GM18498 (cell line): ENCODE measurements at regions not wholly inside any gene's neighbourhood (a gene's known extent, or its start where the extent isn't known, plus 50 kb on each side); places are given as distances from the start of the nearest gene placed in this dataset.

Experiments used
- ATAC-seq: cut with Tn5 transposase; IDR thresholded peaks from one replicate; pipeline ENCODE4 v1.9.1; 2021; ENCODE audit warnings: mild to moderate bottlenecking, moderate library complexity; ENCODE audit not compliant: unreplicated experiment

DNA sequence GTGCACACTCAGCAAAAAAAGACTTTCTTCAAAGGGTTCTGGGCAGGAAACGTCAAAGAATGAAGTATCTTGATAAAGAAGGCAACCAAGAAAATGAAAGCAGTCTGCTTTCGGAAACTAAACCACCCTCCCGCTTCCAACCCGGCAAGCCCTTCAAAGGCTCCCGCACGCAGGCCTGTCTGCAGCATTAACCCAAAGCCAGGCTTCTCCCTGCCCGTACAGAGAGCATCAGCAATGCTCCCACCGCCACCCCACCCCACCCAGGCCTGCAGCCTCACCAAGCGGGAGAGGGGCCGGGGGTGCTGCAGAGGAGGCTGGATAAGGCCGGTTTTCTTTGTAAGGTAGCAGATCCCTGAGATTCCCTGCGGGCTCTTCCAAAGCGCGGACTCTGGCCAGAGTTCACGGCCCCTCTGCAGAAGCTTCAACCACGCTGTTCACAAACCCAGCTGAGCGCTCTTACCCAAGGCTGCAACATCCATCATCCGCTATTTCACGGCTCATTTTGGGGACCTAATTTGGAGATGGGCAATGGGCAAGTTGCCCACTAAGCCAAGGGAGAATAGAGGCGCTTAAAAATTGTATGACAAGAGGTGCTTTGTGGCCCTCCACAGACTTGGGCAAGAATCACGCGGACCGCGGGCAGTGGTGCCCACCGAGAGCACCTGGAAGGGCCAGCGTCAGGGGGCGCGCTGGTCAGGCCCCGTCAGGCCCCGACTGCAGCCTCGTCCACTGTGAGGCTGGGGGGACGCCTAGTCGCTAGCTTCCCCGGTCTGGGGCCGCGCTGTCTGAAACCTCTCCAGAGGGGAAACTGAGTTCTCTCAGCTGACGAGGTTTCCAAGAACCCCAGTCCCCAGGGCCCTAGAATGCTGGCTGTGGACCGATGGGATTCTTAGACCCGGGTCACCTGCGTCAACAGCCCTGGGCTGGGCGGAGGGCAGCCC lies 225.4 kb upstream of the ID2 start:
- ATAC-seq, result peak; percentile 69

DNA sequence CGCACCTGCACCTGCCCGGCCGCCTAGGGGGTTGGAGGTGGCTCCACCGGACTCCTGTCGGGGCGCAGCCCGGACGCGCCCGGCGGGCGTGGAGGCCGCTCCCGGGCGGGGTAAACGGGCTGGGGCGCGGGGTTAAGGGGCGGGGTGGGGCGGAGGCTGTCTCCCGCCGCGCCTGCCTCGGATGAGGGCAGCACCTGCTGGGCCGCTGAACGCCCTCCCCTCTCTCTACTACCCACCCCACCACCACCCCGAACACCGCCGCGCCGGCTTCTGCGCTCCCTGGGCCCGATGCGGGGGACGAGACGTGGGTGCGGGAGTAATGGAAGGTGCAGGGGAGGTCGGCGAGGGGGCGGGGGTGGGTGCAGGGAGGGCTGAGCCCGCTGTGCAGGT lies 224.8 kb upstream of the ID2 start:
- no peak for ATAC-seq

DNA sequence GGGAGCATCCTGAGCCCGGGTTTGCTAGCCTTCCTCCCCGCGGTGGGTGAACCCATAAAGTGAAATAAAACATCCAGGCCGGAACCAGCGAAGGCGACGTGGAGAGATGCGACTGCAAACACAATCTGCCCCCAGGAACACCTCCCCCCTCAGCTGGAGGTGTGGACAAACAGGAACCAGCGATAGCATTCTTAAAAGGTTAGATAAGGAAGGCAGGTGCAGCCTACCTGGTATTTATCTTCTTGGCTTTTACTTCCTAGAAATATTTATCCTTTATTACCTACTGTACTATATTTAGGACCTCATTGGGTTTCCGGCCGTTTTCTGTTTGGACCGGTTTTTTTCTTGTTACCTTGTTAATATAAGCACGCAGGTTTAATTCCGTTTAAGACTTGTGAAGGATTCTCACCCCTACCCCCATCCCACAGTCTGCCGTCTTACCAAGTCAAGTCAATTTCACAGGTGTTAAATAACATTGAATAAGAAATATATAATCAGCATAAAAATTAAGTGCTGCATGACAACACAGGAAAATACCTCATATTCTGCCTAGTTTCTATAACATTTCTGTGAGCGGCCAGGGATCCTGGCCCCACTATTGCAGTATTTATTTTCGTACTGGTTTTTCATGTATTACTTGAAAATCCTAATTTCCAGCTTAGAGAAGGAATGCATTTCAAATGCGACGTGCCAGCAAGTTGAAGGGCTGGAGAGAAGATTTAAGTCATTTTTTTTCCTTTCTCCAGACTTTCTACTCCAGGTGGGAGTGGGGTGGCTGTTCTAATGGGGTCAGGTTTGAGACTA lies 224.0 kb upstream of the ID2 start:
- no peak for ATAC-seq

DNA sequence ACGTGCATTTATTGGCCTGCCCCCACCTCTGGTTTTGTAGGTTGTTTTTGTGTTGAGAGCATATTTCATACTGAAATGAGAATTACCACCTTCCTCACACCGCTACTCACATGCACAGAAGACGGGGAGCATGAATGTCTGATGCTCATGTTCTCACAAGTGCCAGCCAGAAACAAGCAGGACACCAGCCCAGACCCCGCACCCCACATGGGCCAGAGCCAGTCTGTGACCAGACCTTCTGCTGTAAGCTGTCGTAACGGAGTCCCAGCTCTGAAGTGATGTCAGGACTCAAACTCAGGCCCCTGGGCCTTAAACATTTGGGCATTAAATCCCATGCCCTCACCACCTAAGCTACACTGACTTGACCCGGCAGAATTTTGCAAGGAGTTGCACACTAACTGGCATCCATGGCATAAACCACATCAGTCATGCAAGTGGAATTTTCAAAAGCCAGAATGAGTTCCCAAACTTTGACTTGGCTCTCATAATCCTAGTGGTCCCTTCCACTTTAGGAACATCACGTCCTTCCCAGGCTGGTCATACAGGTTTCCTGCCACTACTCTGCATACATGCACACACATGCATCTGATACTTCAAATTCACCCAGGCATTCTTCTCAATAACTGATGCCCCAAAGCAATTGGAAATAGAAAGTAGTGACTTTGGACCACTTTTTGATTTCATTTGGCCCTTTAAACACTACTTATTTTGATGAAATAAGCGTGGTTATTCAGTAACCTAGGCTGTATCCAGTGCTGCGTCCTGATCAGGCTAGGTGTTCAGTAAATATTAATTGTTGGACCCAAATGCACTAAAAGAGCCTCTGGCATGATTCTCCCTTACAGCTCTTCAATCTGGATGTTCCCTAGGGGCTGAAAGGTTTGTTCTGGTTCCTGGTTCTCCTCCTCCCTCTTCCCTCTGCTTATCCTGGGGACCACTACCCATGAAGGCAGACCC lies 223.1 kb upstream of the ID2 start:
- no peak for ATAC-seq

DNA sequence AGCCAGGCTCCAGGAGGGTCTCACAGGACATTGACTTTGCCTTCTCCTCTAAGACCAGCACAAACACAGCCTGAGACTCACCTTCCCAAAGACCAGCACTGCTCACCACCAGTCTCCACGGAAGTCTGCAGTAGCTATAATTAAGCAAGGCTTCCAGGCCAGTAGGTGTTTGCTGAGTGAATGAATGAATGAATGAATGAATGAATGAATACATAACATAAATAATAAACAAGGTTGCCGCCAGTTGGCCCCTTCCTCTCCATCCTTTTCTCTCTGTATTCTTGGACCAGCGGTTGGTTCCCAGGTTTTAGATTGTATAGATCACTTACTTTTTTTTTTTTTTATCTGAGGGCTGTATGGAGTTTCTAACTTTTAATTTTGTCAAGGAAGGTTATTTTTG lies 222.4 kb upstream of the ID2 start:
- ATAC-seq, result no peak

DNA sequence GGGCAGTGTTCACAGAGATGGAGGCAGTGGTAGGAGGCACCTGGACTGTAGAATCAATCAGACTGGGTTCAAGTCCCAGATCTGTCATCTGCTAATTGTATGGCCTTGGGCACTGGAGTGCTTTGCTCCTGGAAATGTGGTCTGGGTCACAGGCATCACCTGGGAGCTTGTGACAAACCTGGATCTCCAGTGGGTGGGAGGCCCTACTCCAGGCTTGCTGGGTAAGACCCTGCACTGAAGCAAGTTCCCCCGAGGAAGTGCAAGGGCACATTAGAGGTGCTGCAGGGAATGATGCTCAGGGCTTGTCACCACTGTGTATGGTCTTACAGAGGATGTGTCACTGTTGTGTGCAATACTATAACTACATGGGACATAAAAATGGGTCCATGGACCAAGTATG lies 220.5 kb upstream of the ID2 start:
- ATAC-seq, result no peak

DNA sequence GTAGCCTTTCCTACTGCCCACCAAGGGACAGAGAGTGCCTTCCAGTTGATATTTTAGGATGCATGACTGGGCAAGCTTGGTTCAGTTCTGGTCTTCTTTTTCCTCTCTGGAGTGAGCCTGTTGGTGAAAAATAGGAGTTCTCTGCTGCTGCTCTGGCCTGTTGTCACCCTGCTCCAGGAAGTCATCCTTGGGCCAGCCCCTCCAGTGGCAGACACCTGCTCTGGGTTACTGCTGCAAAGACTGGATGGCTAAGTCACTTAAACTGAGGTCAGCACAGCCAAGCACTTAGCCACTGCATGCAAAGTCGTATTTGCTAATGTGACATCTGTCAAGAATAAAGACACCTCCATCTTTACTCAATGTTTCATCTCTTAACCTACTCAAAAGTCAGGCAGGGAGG lies 219.6 kb upstream of the ID2 start:
- no peak for ATAC-seq

DNA sequence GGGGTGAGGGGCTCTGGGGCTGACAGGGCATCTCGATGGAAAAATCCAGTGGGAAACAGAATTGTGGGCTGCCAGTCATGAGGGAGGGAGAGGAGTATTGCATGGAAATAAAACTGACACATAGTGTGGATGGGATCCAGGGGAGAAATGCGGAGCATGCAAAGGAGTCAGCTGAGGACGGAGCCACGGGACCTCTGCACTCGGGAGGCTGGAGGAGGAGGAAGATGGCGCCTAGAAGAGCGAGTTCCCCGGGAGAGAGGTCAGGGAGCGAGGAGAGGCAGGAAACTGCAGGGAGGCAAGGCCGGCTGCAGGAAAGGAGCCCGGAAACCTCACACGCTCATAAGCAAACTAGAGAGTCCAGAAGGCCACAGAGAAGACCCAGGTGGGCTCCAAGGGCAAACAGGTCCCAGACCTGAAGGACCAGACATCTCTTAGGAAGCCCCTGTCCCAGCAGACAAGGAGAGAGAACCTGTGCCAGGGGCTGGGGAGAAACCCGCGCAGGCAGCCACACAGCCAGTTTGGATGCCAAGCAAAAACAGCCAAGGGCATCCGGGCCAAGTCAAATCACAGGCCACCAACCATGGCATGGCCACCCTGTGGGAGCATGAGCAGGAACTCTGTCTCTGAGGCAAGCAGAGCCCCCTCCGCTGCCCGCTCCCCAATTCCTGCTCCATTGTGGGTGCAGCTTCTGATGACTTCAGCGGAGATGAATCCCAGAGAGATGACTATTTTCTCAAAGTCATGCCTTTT lies 218.8 kb upstream of the ID2 start:
- ATAC-seq, result no peak

DNA sequence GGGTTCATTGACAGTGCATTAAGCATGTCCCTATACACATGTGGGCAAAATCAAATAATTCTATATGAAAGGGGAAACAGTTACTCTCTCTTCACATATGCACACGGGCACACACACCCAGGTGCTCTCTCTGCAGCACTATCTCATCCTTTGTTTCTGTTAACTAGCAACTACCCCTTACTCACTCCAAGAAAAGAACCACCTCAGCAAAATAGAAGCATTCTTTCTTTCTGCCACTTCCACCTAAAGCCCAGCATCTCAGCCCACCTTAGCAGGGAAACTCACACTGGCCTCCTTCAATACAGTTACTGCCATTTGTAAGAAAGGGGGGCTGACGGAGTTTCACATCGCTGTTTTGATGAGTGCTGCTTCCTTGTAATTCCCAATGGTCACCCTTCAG lies 216.3 kb upstream of the ID2 start:
- ATAC-seq, result no peak

DNA sequence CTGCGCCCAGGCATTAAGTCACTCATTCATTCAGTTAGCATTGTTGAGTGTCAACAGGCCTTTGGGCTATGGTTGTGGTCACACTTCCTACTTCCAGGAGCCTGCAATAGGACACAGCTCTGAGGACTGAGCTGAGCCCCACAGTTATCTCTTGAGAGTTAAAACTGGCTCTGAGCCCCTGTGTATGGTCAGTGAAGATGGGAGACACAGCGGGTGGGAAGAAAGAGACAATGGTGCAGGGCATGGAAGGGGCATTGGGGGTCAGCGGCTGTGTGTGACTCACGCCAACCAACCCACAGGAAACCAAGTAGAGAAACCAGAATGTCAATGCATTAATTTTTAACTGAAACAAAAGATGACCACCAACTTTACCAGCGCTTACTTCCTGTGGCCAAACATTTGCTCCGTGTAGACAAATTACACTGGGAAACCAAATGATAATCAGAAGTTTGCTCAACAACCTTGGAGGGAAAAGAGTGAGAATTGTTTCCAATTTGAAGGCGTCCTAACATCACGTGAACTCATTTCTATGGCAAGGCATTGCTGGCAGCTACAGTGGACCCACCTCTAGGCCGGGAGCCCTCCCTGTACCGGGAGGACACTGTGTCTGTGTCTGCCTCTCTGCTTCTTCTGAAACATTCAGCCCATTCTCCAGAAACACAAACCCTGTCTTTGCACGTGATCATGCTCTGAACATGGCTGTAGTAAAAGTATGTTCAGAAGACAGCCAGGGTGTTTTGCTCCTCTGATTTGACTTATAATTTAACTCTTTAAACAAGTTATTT lies 212.0 kb upstream of the ID2 start:
- ATAC-seq, result peak; percentile 66

DNA sequence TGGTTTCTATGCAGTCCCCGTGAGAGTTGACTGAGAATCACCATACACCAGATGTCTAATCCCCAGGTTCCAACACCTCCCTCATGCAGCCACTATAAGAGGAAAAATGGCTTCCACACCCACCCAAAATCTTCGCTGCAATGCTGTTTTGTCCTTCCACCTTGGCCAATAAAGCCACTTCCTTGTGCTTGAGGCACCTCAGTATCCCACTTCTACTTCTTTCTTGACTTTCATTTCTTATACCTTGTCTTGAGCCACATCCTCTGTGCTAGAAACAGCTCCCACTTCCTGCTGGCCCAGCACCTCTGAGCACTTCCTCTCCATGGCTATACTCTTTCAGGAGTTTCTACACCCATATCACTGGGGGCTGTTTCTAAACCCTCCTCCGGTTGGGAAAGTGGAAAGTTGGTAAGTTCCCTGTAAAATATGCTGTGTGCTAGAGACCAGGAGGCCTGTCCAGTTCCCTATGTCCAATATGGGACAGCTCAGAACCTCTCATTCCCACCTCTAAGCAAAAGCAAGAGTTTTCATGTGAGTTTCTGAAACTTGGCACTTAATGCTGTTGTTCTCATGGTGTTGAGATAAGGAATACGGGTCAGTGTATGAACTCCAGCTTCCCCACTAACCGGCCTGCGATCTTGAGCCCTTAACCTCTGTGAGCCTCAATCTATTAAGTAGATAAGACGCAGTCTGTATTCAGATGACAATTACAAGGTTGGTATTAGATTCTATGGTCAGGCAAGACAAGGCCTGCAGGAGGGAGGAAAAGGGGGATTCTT lies 209.1 kb upstream of the ID2 start:
- ATAC-seq, result peak; percentile 46

DNA sequence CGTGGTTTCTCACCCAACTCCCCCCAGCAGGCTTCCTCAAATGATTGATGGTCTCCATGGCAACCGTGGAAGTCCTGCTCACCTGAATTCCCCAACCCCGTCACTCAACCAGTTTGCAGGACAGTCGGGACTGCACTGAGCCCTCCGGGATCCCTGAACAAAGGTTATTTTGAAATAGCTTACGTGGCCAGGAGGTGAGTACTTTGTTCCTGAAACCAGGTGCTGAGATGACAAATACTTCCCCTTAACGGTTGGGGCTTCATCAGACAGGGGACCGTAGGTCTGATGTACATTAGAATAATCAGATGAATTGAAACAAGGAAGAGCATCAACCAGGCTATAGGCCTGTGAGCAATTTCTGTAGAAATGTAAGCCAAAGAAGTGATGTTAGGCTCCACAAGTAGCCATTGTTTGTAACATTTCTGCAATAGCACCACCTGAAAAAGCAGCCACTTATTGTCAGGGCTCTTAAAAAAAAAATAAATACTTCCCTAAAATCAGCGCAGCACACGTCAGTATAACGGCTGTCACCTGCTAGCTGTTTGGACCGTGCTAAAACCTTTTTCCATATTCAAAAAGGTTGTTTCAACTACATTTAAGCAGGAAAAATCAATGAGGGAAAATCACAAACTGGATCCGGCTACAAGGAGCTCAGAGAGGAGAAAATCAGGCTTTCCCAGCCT lies 206.4 kb upstream of the ID2 start:
- ATAC-seq, result peak; percentile 31

DNA sequence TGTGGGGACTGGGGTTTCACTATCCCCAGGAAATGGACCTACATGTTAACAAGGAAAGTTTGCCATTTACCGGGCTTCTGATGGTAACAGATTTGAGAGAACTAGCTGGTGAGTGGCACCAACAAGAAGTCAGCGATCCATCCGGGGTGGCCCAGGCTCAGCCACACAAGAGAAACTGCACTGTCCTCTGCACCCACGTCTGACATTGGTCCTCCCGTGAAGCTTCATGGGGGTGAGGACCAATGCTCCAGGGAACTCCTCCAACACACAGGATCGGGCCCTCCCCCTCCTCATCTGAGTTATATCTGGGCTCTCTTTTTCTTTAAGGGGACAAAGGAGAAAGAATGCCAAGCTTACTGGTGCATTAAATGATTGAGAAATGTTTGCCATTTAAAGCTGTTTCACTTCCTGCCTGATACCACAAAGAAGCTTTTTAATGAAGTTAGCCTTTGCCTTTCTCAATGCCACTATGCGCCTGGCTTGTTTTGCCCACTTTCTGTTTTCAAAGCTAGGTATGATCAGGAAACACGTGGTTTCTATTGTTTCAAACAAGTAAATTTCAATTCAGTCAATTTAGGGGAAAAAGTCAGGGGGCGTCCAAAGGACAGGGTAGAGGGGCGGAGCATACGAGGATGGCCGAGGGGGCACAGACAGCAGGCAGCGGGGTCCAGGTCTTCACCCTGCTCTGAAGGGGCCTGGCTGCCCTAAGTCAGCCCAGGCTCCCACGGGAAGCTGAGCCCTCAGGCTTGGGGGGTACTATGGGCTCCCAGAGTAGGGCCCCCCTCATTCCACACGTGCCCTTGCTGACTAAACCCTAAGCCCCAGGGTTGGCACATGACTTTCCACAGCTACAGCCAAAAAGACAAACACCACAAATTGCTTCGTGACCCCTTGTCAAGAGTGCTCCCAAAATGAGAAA lies 204.0 kb upstream of the ID2 start:
- ATAC-seq, result peak; percentile 58

DNA sequence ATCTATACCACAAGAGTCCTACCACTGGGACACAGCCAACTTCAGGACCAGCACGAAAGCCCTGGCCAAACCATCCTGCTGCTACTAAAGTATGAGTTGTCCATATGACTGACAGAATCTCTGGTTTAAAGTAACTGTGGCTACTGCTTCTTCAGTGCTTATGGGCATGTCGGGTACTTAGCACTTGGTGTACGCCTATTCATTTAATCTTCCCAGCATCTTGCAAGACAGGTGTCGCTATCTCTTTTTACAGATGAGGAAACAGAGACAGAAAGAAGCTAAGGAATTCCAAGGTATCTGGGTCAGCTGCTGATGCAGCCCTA lies 203.4 kb upstream of the ID2 start:
- ATAC-seq, result no peak

DNA sequence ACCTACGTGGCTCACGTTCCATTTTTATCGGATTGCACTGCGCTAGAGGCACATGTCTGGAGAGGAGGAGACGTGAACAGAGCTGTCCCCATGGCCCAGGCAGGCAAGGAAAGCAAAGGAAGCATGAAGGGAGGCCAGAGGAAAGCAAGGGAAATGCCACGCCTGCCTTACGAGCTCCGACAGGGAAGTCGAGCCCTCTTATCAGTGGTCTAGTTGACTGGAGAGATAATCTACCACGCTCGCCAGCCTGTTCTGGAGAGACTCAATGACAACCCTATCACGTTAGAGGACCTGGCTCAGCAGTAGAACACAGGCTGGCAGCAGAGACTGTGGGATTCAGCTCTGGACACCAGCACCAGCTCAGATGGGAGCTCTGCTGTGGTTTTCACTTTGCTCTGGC lies 202.6 kb upstream of the ID2 start:
- ATAC-seq, result no peak

DNA sequence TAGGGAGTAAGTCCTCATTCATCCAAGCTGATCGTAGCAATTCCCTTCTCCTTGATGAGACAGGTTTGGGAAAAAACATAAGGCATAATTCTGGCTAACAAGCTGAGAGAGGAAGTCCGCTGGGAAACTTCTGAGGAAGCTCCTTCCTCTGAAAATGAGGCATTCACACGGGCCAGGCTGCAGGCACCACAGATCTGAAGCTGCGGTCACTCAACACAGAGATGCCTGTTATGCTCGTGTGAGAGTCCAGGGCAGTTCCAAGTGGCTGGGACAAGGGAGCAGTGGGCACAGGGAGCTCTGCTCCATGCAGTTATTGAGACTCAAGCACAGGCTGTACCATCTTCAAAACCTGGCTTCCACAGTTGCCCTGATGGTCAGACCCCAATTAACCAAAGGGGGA lies 200.9 kb upstream of the ID2 start:
- no peak for ATAC-seq

DNA sequence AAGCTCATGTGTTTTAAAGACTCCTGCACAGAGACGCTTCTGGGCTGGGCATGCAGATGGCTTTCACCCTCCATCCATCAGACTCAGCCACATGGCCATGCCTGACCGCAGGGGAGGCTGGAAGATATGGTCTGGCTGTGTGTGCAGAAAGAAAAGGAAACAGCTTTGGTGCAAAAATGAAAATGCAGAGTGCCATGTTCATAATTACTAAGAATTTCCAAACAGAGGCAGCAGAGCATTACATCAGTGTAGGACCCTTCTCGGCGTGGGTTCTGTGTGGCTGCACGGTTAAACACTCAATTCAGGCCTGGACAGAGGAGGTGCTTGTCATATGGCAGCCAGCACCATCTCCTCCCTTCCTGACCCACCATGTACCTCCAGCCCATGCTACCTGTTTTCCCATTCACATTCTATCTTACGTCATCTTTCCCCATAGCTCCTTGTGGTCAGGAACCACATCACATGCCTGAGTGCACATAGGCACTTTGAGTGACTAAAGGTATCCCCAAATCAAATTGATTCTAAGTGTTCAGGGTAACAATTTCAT lies 200.3 kb upstream of the ID2 start:
- ATAC-seq, result peak; percentile 41
